ENCODE measurements at regions not wholly inside any gene's neighbourhood (a gene's known extent, or its start where the extent isn't known, plus 50 kb on each side); places are given as distances from the start of the nearest gene placed in this dataset.
"Not testable (repeated sequence)": the region's sequence is repeated elsewhere in the genome, so short reads cannot be mapped to it uniquely, and the experiment has no call there.

DNA sequence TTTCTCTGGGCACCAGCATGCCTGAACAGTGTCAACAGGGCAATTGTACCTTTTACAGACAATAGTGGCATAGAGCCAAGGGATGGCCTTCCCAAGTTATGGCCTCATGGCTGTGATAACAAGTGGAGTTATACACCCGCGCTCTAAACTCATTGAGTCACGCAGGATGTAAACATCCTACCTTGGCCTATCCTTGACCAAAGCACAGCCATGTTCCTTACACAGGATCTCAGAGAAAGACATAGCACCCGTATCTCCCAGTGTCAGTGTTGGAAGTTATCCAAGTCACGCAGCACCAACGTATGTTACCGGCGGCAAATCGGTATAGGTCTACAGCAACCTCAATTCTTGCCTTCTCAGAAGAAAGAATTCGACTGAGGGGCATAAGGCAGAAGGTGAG, 1654.9 kb upstream of the LRRTM3 start:
- DNase-seq (ENCODE audit: low spot score) = no peak
- Histone ChIP-seq H3K27ac (no peak overlapping the region), H3K36me3 (no peaks in the 10 kb centered on the region), H3K27me3 (no peaks in the 10 kb centered on the region), H3K4me3 (no peak overlapping the region), H3K9me3 (no peaks in the 10 kb centered on the region), H3K4me1 (no peaks in the 10 kb centered on the region)
- TF ChIP-seq, protein P1, sequence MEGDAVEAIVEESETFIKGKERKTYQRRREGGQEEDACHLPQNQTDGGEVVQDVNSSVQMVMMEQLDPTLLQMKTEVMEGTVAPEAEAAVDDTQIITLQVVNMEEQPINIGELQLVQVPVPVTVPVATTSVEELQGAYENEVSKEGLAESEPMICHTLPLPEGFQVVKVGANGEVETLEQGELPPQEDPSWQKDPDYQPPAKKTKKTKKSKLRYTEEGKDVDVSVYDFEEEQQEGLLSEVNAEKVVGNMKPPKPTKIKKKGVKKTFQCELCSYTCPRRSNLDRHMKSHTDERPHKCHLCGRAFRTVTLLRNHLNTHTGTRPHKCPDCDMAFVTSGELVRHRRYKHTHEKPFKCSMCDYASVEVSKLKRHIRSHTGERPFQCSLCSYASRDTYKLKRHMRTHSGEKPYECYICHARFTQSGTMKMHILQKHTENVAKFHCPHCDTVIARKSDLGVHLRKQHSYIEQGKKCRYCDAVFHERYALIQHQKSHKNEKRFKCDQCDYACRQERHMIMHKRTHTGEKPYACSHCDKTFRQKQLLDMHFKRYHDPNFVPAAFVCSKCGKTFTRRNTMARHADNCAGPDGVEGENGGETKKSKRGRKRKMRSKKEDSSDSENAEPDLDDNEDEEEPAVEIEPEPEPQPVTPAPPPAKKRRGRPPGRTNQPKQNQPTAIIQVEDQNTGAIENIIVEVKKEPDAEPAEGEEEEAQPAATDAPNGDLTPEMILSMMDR (IDR thresholded peaks at IDR 0.05) = no peak

DNA sequence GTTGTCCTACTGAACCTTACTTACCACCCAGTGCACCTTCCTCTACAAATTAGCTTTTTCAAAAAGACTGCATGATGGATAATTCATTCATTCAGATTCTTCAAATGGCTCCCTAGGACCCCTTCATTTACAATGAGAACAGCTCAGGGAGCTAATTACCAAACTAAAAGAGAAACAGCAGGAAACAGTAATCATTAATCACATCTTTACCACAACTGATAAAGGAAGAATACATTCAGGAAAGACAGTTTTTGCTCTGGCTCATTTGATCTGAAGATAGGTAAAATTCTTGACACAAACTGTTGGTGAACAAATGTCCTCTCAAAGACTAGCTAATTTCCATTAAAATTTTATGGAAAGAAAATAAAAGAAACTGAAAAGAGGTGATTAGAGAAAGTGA, 1652.7 kb upstream of the LRRTM3 start:
- Histone ChIP-seq H3K9me3 (no peaks in the 10 kb centered on the region), H3K27me3 (no peaks in the 10 kb centered on the region), H3K27ac (no peak overlapping the region), H3K4me3 (no peak overlapping the region), H3K36me3 (no peaks in the 10 kb centered on the region), H3K4me1 (no peaks in the 10 kb centered on the region)
- TF ChIP-seq, protein P1 (IDR thresholded peaks at IDR 0.05) = no peak
- no peak for DNase-seq (ENCODE audit: low spot score)

DNA sequence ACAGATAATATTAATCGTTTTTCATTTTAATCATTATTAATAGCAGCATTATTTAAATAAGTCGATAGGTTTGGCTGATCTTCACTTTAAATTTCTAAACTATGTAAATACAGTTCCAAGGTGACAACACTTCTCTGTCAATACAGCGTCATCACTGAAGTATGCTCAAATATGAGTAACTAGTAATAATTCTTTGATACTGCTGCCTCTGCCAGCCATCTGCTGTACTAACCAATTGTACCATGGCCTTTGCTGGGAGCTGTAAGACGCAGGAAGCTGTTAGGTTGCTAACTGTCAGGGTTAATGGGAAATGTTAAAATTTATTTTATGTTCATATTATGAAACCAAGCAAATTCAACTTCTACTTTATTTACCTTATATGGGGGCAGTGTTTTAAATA, 1650.5 kb upstream of the LRRTM3 start:
- H3K4me3 ChIP-seq = no peak overlapping the region
- no peak for DNase-seq (ENCODE audit: low spot score)
- H3K9me3 ChIP-seq = peaks cover 0 to 5% of the 10 kb centered on the region in 2 donors
- TF ChIP-seq, protein P1 (IDR thresholded peaks at IDR 0.05) = no peak
- H3K27ac ChIP-seq = no peak overlapping the region
- H3K4me1 ChIP-seq = no peaks in the 10 kb centered on the region
- no peaks in the 10 kb centered on the region for H3K36me3 ChIP-seq
- no peaks in the 10 kb centered on the region for H3K27me3 ChIP-seq

DNA sequence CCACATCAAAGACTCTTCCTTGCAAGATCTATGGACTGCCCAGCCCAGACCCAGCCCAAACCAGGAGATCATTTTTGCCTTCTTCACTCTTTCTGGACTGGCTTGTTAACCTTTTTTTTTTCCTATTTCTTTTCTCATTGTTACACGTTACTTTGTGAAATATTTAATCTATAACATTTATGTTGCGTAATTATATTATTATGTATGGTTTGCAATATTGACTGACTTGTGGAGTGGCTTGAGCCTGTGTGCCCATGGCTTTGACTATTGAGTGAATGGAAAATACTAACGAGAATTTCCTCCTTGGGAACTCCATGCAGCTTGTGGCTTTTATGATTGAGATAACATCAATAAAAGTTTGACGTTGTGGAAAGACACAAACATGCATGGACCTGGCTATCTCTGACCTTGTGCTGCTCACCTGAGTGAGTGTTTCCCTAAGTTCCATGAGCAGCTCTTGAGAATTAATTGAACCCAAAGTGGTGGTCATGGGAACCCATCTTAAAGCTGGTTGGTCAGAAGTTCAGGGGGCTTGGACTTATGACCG, 1641.3 kb upstream of the LRRTM3 start:
- H3K9me3 ChIP-seq = peaks cover 0 to 4% of the 10 kb centered on the region in 2 donors

DNA sequence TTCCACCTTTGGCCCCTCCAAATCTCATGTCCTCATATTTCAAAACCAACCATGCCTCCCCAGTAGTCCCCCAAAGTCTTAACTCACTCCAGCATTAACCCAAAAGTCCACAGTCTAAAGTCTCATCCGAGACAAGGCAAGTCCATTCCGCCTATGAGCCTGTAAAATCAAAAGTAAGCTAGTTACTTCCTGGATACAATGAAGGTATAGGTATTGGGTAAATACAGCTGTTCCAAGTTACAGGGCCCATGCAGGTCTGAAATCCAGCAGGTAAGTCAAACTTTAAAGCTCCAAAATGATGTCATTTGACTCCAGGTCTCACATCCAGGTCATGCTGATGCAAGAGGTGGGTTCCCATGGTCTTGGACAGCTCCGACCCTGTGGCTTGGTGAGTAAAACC, 1640.1 kb upstream of the LRRTM3 start:
- DNase-seq (ENCODE audit: low spot score); H3K9me3 ChIP-seq; H3K4me1 ChIP-seq; H3K4me3 ChIP-seq; H3K27ac ChIP-seq; H3K27me3 ChIP-seq; H3K36me3 ChIP-seq: not testable (repeated sequence)

More for the DNA sequence above, 1641.3 kb upstream of the LRRTM3 start:
- TF ChIP-seq, protein P1 (IDR thresholded peaks at IDR 0.05) = no peak
- H3K4me1 ChIP-seq = no peaks in the 10 kb centered on the region
- no peak overlapping the region for H3K27ac ChIP-seq
- H3K4me3 ChIP-seq = no peak overlapping the region
- no peak for DNase-seq (ENCODE audit: low spot score)
- H3K36me3 ChIP-seq = no peaks in the 10 kb centered on the region
- H3K27me3 ChIP-seq = no peaks in the 10 kb centered on the region

DNA sequence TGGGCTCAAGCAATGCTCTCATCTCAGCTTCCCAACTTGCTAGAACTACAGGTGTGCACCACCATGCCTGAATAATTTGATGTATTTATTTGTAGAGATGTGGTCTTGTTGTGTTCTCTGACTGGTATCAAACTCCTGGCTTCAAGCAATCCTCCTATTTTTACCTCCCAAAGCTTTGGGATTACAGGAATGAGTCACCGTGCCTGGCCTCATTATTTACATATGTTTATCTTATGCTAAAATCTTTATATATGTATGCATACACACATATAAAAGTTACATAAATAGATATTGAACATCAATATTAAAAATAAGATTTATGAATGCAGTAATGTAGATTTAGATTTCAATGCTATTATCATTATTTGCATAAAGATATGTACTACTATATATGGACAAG, 1634.5 kb upstream of the LRRTM3 start:
- TF ChIP-seq, protein P1 (IDR thresholded peaks at IDR 0.05) = no peak
- Histone ChIP-seq H3K36me3 (no peaks in the 10 kb centered on the region), H3K27me3 (no peaks in the 10 kb centered on the region), H3K4me3 (no peak overlapping the region), H3K27ac (no peak overlapping the region), H3K4me1 (no peaks in the 10 kb centered on the region), H3K9me3 (no peaks in the 10 kb centered on the region)
- no peak for DNase-seq (ENCODE audit: low spot score)
